DOHH2 (cell line): ENCODE measurements at regions not wholly inside any gene's neighbourhood (a gene's known extent, or its start where the extent isn't known, plus 50 kb on each side); places are given as distances from the start of the nearest gene placed in this dataset.

ENCODE experiments used
- H3F3A ChIP-seq: fragments of 200-600 bp; sonication (generic), shearing (Covaris generic); 2 replicates; pipeline ENCODE4 v1.6.0; 2016; ENCODE audit warnings: antibody characterized with exemption, mild to moderate bottlenecking; ENCODE audit not compliant: control insufficient read depth, insufficient read depth
- H3K27ac ChIP-seq: fragments of 200-600 bp; sonication (generic); 2 replicates; pipeline ENCODE4 v1.5.1; 2014; ENCODE audit warnings: low read depth, mild to moderate bottlenecking, low read length, moderate library complexity
- H3K27me3 ChIP-seq: fragments of 200-600 bp; sonication (generic); 2 replicates; pipeline ENCODE4 v1.6.1; 2014; ENCODE audit warnings: mild to moderate bottlenecking, low read length, mixed read lengths; ENCODE audit not compliant: control insufficient read depth
- H3K36me3 ChIP-seq: fragments of 200-600 bp; sonication (generic); 2 replicates; pipeline ENCODE4 v1.6.1; 2014; ENCODE audit warnings: mild to moderate bottlenecking, low read length, moderate library complexity, mixed read lengths; ENCODE audit not compliant: control insufficient read depth
- H3K4me1 ChIP-seq: fragments of 200-600 bp; sonication (generic); 2 replicates; pipeline ENCODE4 v1.6.1; 2014; ENCODE audit warnings: mild to moderate bottlenecking, low read length, mixed read lengths; ENCODE audit not compliant: control insufficient read depth
- H3K4me2 ChIP-seq: fragments of 200-600 bp; sonication (generic); 2 replicates; pipeline ENCODE4 v1.6.0; 2014; ENCODE audit warnings: mild to moderate bottlenecking, low read length, moderate library complexity
- H3K4me3 ChIP-seq: fragments of 200-600 bp; sonication (generic); 2 replicates; pipeline ENCODE4 v1.5.1; 2014; ENCODE audit warnings: mild to moderate bottlenecking, low read length, mixed read lengths
- H3K79me2 ChIP-seq: fragments of 200-600 bp; sonication (generic); 2 replicates; pipeline ENCODE4 v1.6.1; 2014; ENCODE audit warnings: mild to moderate bottlenecking, low read length, mixed read lengths; ENCODE audit not compliant: control insufficient read depth
- H3K9me2 ChIP-seq: fragments of 200-600 bp; sonication (generic); replicated peaks from 2 replicates; pipeline ENCODE4 v1.6.1; 2014; ENCODE audit warnings: mild to moderate bottlenecking, low read length, mixed read lengths; ENCODE audit not compliant: control insufficient read depth
- H3K9me3 ChIP-seq: fragments of 200-600 bp; sonication (generic); 2 replicates; pipeline ENCODE4 v1.6.1; 2014; ENCODE audit warnings: antibody characterized with exemption, low read length, mixed read lengths; ENCODE audit not compliant: control insufficient read depth, insufficient read depth
- H4K20me1 ChIP-seq: fragments of 200-600 bp; sonication (generic); 2 replicates; pipeline ENCODE4 v1.6.0; 2014; ENCODE audit warnings: low read depth, mild to moderate bottlenecking, antibody characterized with exemption, low read length, moderate library complexity; ENCODE audit not compliant: control insufficient read depth, insufficient read depth
- EZH2phosphoT487 ChIP-seq: fragments of 200-600 bp; sonication (generic); IDR thresholded peaks from 2 replicates; pipeline ENCODE4 v1.6.1; 2017; ENCODE audit warnings: borderline replicate concordance, mild to moderate bottlenecking, antibody characterized with exemption, low read length, moderate library complexity, mixed read lengths
- TF ChIP-seq, protein P1 (sequence below): fragments of 200-600 bp; sonication (generic); IDR thresholded peaks from one replicate; pipeline ENCODE4 v1.5.1; 2014; ENCODE audit warnings: antibody characterized with exemption, mild to moderate bottlenecking, low read depth, low read length; ENCODE audit not compliant: poor library complexity, severe bottlenecking

DNA sequence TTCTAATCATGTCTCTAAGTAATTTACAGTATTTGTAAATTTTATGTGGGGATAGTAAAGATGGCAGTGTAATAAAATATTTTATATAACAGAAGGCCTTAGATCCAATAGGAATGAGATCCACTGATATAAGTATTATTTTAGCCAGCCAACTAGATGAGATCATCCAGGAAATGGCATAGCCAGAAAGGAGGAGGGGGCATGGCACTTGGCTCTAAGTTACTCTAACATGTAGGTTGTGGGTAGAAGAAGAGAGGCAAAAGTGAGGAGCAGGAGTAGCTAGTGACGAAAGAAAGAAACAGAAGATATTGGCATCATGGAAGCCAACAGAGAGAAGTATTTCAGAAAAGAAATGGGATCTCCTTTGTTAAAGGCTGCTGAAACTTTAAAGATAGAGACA, 426.1 kb downstream of the PTPRC start:
- Histone ChIP-seq H3K9me3 (no peaks in the 10 kb centered on the region), H3F3A (no peaks in the 10 kb centered on the region), H3K27me3 (no peaks in the 10 kb centered on the region), H3K36me3 (no peaks in the 10 kb centered on the region), H3K27ac (no peak overlapping the region), H3K4me2 (no peak overlapping the region), H4K20me1 (no peaks in the 10 kb centered on the region), H3K79me2 (no peaks in the 10 kb centered on the region), H3K9me2 (no peaks in the 10 kb centered on the region), H3K4me1 (peaks cover 20% of the 10 kb centered on the region), H3K4me3 (no peak overlapping the region)
- TF ChIP-seq, protein P1, sequence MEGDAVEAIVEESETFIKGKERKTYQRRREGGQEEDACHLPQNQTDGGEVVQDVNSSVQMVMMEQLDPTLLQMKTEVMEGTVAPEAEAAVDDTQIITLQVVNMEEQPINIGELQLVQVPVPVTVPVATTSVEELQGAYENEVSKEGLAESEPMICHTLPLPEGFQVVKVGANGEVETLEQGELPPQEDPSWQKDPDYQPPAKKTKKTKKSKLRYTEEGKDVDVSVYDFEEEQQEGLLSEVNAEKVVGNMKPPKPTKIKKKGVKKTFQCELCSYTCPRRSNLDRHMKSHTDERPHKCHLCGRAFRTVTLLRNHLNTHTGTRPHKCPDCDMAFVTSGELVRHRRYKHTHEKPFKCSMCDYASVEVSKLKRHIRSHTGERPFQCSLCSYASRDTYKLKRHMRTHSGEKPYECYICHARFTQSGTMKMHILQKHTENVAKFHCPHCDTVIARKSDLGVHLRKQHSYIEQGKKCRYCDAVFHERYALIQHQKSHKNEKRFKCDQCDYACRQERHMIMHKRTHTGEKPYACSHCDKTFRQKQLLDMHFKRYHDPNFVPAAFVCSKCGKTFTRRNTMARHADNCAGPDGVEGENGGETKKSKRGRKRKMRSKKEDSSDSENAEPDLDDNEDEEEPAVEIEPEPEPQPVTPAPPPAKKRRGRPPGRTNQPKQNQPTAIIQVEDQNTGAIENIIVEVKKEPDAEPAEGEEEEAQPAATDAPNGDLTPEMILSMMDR = no peak
- TF ChIP-seq EZH2phosphoT487 = no peak

DNA sequence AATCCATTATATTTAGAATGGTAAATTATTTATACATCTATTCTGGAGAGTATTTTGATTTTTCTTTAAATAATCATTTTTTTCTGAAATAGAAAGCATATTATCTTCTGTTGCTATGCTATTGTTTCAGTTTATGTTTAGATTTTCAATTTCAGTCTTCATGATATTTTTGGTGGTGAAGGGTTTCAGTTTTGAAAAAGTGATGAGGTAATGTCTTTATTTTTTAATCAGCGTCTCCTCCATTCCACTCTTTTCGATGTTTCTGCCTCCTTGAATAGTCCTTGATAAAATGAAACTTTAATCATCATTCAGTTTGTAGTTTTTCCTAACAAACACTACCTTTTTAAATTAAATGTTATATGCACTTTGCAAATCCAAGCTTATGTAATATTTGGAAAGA, 428.6 kb downstream of the PTPRC start:
- H3K79me2 ChIP-seq = no peaks in the 10 kb centered on the region
- H3K9me2 ChIP-seq = no peaks in the 10 kb centered on the region
- no peaks in the 10 kb centered on the region for H3K9me3 ChIP-seq
- no peak for TF ChIP-seq EZH2phosphoT487
- TF ChIP-seq, protein P1 = no peak
- no peaks in the 10 kb centered on the region for H3K36me3 ChIP-seq
- no peaks in the 10 kb centered on the region for H4K20me1 ChIP-seq
- peak overlapping the region; percentile 45 for H3K4me2 ChIP-seq
- H3K27me3 ChIP-seq = no peaks in the 10 kb centered on the region
- H3K27ac ChIP-seq = no peak overlapping the region
- H3K4me1 ChIP-seq = peaks cover 20% of the 10 kb centered on the region
- H3F3A ChIP-seq = no peaks in the 10 kb centered on the region
- peak overlapping the region; percentile 10; the same call in 1 of the 2 replicates for H3K4me3 ChIP-seq

DNA sequence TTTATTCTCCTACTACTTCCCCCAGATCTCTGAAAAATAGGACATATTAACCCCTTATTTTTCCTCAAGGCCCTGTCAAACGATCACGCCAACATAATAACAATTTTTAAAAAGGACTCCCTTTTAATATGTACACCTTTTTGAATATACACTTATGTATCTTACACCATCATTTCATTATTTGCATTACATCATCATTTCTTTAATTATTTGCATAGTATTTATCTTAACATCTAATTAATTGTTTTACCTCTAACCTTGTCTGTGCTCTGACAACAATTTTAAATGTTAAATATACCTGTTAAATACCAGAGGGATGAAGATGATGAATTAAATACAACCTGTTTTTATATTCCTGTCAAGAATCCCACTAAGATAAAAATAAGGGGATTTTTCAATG, 432.2 kb downstream of the PTPRC start:
- no peaks in the 10 kb centered on the region for H3K79me2 ChIP-seq
- no peaks in the 10 kb centered on the region for H3K9me2 ChIP-seq
- H3K36me3 ChIP-seq = no peaks in the 10 kb centered on the region
- H3K9me3 ChIP-seq = no peaks in the 10 kb centered on the region
- no peak for TF ChIP-seq EZH2phosphoT487
- TF ChIP-seq, protein P1 = no peak
- H3K4me1 ChIP-seq = peaks cover 25% of the 10 kb centered on the region
- H3K27ac ChIP-seq = no peak overlapping the region
- H4K20me1 ChIP-seq = no peaks in the 10 kb centered on the region
- no peak overlapping the region for H3K4me3 ChIP-seq
- H3K27me3 ChIP-seq = no peaks in the 10 kb centered on the region
- H3F3A ChIP-seq = no peaks in the 10 kb centered on the region
- H3K4me2 ChIP-seq = no peak overlapping the region

DNA sequence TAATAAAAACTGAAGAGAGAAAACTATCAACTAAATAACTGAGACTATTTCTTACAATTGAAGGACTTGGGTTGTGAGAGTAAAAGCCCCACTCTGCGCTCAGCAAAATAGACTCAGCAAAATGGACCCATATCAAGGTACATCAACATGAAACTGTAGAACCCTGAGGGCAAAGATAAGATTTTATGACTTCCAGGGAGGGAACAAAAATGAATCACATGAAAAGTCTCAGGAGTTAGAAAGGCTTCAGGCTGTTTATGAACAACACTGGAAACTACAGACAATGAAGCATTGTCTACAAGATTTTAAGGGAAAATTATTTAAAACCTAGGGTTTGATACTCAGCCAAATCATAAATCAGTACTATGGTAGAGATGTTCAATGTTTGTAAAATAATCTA, 434.3 kb downstream of the PTPRC start:
- TF ChIP-seq EZH2phosphoT487 = no peak
- TF ChIP-seq, protein P1 = no peak
- Histone ChIP-seq H3K9me2 (no peaks in the 10 kb centered on the region), H3K9me3 (no peaks in the 10 kb centered on the region), H3K27ac (no peak overlapping the region), H3K4me2 (no peak overlapping the region), H3K79me2 (no peaks in the 10 kb centered on the region), H3K4me1 (peaks cover 20% of the 10 kb centered on the region), H3K36me3 (no peaks in the 10 kb centered on the region), H3K27me3 (no peaks in the 10 kb centered on the region), H3F3A (no peaks in the 10 kb centered on the region), H4K20me1 (no peaks in the 10 kb centered on the region), H3K4me3 (no peak overlapping the region)
